ENCODE measurements at regions not wholly inside any gene's neighbourhood (a gene's known extent, or its start where the extent isn't known, plus 50 kb on each side); places are given as distances from the start of the nearest gene placed in this dataset.
A peak's percentile ranks its signal among the peaks of the same experiment; 100 is the strongest.

DNA sequence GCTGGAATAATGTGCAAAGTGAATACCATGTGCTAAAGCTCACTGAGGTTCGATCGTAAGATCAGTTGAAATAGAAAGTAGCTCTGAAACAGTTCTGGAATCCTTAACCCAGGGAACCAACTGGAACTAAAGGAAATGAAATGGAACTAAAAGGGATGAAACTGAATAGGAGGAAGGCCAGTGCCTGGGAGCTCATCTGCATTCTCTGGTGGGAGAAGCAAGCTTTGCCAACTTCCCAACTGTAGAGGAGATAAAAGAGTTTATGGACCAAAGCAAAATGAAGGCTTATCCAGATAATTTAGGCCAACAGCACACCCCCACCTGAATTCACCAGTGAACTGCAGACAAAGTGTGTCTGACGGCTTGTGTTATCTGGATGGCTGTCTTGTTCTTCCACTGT, 188.6 kb upstream of the HABP2 start:
- no peak for DNase-seq (ENCODE audit: low spot score)

DNA sequence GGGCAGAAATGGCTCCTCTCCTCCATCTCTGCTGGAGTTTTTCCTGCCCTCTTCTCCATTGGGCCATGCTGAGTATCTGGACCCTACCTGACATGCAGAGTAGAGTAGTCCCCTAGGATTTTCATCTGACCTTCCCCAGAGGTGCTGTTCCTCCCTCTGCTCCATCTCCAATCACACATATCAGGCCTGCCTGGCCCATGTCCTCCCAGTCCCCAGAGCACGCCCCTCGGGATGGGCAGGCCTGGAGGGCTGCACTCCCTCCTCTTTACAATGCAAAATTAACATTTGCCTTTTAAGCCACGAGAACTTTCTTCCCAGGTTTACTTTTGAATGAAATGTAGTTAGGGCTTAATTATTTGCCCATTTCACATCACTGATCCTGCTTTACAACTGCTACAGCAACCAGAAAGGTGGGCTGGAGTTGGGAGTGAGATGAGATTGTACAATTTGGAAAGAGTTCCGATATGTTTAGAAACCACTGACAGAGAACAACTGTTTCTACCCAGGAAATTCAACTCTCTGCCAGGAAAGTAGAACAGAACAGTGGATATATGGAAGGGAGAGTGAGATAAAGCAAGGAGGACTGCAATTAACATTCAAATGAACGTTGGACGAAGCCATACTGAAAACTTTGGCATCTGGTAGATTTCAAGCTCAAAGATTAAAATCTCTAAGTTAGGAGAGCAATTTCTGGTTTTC, 184.0 kb upstream of the HABP2 start:
- no peak for DNase-seq (ENCODE audit: low spot score)

- DNase-seq (ENCODE audit: low spot score) = no peak
These were observed 183.5 kb upstream of the HABP2 start for GRCh38 chr10:113369365-113369694.

DNA sequence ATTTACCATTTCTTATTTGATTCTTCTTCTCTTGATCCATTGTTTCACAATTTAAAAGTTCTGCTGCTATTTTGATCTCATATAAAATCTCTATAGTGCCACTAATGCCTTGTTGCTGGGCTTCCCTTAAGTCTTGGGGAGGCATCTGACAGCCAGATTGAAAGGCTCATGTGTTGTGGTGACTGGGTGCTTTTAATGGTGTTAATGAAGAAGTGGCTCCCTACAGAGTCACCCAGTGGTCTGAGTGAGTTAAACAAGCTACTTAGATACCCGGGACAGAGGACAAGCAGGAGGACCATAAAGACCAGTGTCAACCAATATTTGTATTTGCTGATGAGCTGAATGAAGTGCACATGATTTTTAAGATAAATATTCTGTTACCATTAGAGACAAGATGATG, 176.4 kb upstream of the HABP2 start:
- DNase-seq (ENCODE audit: low spot score) = no peak

GRCh38 chr10:113379091-113379490, 173.8 kb upstream of the HABP2 start:
- no peak for DNase-seq (ENCODE audit: low spot score)

DNA sequence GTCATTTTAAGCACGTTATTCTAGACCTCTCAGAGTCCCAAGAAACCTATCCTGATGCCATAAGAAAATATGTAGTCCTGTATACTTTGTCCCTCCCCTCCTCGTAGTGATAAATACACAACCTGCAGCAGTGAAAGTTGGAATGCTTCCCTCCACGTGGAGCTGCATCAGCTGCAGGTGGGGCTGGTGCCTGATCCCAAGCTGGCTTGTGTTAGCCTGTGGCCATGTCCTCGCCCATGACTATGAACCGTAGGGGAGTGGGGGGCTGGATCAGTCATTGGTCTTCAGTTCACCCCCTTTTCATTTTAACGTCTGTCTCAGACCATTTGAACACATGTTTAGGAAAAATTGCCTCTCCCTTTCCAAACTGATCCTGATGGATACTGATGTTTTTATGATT, 171.4 kb upstream of the HABP2 start:
- no peak for DNase-seq (ENCODE audit: low spot score)

- DNase-seq (ENCODE audit: low spot score) = no peak
These were observed 170.8 kb upstream of the HABP2 start for GRCh38 chr10:113381981-113382509.

DNA sequence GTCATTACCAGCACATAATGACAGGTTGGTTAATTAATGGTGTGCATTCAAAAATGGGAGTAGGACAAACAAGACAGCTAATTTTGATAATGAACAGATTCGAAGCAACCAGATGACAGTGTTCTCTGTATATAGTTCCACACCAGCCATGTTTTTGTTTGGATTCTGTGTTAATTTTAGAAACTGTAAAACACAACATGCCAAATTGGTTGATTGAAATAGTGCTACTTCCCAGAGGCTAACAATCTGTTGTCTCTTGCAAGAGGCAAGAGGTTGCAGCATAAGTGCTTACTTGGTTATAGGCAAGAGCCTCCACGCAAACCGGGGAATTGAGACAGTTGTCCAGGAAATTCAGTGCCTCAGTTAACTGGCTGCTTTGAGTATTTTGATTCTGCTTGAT, 170.2 kb upstream of the HABP2 start:
- no peak for DNase-seq (ENCODE audit: low spot score)

DNA sequence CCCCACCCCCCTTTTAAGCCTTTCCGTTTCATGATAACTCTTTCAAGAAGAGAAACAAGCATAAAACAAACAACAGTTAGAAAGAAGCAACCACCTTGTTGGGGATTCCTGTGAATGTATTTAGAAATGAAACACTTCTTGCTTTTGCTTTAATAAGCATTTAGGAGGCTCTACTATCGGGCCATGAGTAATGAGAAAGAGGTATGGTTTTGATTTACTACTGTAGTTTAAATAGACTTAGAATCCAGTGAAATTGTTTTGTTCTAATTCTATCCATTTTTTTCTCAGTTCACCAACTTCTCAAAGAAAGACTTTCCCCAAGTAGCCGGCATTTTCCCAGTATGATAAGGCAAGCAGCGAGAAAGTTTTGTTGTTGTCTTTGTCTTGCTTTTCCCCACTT, 168.7 kb upstream of the HABP2 start:
- DNase-seq (ENCODE audit: low spot score) = no peak

- peak; percentile 83 for DNase-seq (ENCODE audit: low spot score)
These were observed 167.5 kb upstream of the HABP2 start for GRCh38 chr10:113385021-113385999.

DNA sequence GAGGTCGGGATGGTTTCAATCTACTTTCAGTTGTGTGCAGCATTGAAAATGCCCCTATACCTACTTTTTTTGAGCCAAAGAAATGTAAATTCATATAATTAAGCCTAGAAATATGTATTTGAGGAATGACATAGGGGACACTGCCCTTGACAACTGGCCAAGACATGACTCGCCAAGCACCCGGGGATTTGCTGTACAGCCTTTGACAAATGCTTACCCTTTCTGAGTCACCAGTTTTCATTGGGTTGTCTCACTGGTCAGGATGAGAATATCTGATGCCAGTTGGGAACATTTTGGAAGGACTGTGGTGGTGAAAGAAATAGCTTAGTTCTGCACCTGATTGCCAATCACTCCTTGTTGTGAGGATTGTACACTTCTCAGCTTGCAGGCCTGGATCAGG, 166.8 kb upstream of the HABP2 start:
- no peak for DNase-seq (ENCODE audit: low spot score)

- no peak for DNase-seq (ENCODE audit: low spot score)
These were observed 162.9 kb upstream of the HABP2 start for GRCh38 chr10:113389969-113390368.

- DNase-seq (ENCODE audit: low spot score) = no peak
These were observed 162.0 kb upstream of the HABP2 start for GRCh38 chr10:113390896-113391295.

- no peak for DNase-seq (ENCODE audit: low spot score)
These were observed 155.8 kb upstream of the HABP2 start for GRCh38 chr10:113397047-113397446.

GRCh38 chr10:113399065-113399464, 153.8 kb upstream of the HABP2 start:
- no peak for DNase-seq (ENCODE audit: low spot score)

GRCh38 chr10:113402602-113403001, 150.3 kb upstream of the HABP2 start:
- no peak for DNase-seq (ENCODE audit: low spot score)

DNA sequence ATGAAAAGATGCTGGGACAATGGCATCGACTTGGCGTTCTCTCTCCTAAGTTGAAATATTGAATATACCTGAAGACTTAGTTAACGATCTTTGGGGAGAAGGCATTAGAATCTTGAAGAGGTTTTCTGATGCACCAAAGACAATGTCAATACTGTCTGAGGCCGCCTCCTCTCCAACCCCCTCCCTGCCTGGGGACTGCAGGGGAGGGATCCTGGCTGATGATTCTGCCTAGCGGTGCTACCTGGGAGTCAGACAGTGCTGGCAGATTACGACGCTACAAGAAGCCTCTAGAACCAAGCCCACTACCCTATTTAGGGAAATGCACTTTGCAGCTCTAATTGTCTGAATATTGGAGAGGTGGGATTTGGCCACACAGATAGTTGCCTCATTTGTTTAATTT, 145.6 kb upstream of the HABP2 start:
- no peak for DNase-seq (ENCODE audit: low spot score)

- DNase-seq (ENCODE audit: low spot score) = no peak
These were observed 143.7 kb upstream of the HABP2 start for GRCh38 chr10:113409175-113409574.

DNA sequence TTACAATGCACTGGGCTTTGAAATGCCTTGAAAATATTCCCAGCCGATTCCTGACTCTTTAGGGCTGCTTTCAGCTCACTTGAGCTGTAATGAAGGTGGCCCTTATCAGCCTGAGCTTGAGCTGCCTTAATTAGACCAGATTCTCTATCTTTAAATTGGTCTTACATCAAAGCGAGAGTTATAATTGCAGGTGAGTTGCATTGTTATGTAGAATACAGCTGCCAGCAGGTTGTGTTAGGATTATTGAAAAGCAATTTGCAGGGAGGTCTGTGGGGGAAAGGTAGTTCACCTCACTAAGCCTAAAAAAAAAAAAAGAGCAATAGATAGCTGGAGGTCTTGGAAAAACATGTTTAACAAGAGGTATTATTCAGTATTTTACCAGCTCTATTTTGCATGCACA, 142.2 kb upstream of the HABP2 start:
- no peak for DNase-seq (ENCODE audit: low spot score)

DNA sequence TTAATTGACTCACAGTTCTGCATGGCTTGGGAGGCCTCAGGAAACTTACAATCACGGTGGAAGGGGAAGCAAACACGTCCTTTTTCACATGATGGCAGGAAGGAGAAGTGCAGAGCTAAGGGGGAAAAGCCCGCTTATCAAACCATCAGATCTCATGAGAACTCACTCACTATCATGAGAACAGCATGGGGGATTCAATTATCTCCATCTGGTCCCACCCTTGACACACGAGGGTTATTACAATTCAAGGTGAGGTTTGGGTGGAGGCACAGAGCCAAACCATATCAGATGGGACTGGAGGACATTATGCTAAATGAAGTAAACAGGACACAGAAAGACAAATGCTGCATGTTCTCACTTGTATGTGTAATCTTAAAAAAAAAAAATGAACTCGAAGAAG, 141.4 kb upstream of the HABP2 start:
- no peak for DNase-seq (ENCODE audit: low spot score)

GRCh38 chr10:113412161-113412560, 140.7 kb upstream of the HABP2 start:
- DNase-seq (ENCODE audit: low spot score) = no peak

DNA sequence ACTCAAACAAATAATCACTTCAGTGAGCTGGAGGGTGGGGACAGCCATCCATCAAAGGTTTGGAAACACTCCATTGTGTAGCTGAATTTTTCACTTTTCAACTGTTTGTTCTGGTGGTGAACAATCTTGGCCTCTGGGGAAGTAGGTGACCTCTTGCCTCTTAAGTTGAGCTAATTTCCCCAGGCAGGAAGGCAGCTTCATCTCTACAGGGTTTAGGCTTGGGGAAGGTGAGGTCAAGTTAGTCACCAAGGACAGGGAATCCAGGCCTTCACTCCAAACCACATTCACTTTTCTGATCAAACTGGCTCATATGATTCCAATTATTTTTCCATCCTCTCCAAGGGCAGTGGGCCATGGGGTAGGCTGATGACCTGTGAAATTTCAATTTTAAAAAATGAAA, 138.3 kb upstream of the HABP2 start:
- no peak for DNase-seq (ENCODE audit: low spot score)

GRCh38 chr10:113415246-113415645, 137.6 kb upstream of the HABP2 start:
- DNase-seq (ENCODE audit: low spot score) = no peak
